ENCODE measurements at regions not wholly inside any gene's neighbourhood (a gene's known extent, or its start where the extent isn't known, plus 50 kb on each side); places are given as distances from the start of the nearest gene placed in this dataset.
"Not testable (repeated sequence)": the region's sequence is repeated elsewhere in the genome, so short reads cannot be mapped to it uniquely, and the experiment has no call there.

DNA sequence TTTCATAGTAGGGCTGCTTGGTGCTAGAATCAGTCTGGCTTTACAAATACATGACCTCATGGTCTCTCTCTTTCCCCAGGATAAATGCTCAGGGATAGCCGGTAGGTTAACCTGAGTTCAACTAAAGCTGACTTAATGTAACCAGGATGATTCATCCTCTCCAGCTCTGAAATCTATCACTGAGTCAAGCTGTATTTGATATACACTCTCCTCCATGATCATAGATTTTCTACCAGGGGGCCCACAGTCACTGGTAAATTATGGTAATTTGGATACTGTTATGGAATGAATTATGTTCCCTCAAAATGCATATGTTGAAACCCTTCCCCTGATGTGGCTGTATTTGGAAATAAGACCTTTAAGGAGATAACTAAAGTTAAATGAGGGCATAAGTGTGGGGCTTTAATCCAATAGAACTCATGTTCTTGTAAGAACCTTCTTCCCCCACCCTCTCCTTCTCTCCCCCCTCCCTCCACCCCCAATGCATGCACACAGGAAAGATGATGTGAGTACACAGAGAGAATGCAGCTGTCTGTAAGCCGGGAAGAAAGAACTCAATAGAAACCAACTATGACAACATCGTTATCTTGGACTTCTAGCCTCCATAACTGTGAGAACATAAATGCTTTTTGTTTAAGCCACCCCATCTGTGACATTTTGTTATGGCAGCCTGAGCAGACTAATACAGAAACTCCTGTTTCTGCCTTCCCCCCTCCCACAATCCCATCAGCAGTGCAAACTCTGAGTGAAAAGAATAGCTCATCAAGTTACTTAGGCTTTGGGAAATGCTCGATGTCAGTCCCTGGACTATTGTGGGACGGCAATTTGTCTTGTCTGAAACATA lies 134.9 kb upstream of the KYNU start:
- Histone ChIP-seq H3K27me3 (ENCODE audit: control insufficient read depth, insufficient read depth, low read length) (no peaks in the 10 kb centered on the region), H3K4me3 (ENCODE audit: low read depth, low read length) (no peak overlapping the region), H3K9ac (no peak overlapping the region), H3K79me2 (no peaks in the 10 kb centered on the region), H3K27ac (no peak overlapping the region), H3K4me1 (no peaks in the 10 kb centered on the region), H3K36me3 (ENCODE audit: control insufficient read depth, insufficient read depth, low read length) (no peaks in the 10 kb centered on the region), H3K4me2 (ENCODE audit: low read length) (no peak overlapping the region), H2AFZ (no peak overlapping the region), H3K9me3 (ENCODE audit: control insufficient read depth, low read length) (no peaks in the 10 kb centered on the region)
- TF ChIP-seq, protein P1, sequence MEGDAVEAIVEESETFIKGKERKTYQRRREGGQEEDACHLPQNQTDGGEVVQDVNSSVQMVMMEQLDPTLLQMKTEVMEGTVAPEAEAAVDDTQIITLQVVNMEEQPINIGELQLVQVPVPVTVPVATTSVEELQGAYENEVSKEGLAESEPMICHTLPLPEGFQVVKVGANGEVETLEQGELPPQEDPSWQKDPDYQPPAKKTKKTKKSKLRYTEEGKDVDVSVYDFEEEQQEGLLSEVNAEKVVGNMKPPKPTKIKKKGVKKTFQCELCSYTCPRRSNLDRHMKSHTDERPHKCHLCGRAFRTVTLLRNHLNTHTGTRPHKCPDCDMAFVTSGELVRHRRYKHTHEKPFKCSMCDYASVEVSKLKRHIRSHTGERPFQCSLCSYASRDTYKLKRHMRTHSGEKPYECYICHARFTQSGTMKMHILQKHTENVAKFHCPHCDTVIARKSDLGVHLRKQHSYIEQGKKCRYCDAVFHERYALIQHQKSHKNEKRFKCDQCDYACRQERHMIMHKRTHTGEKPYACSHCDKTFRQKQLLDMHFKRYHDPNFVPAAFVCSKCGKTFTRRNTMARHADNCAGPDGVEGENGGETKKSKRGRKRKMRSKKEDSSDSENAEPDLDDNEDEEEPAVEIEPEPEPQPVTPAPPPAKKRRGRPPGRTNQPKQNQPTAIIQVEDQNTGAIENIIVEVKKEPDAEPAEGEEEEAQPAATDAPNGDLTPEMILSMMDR (IDR thresholded peaks at IDR 0.05), result no peak

DNA sequence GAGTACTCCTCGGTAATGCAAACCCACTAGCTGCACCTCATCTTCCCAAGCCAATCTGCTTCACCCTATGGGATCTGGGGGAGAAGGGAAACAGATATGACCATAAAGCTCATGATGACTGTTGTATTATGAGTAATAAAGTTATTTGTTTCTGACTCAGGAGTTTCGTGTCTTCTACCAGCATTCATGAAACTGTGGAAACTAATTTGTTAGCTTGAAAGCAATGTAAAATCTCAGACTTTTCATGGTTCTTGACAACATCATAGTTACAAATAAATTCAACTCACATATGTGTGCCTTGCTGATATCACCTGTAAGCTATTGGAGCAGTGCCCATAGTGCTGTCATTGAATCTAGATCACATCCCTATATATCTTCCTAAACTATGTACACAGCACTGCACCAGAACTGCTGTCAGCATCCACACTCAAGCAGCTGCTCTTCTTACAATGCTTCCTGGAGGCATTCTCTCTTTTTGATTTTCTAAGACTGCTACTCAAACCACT lies 135.6 kb upstream of the KYNU start:
- Histone ChIP-seq H3K27ac (no peak overlapping the region), H3K27me3 (ENCODE audit: control insufficient read depth, insufficient read depth, low read length) (no peaks in the 10 kb centered on the region), H2AFZ (no peak overlapping the region), H3K36me3 (ENCODE audit: control insufficient read depth, insufficient read depth, low read length) (no peaks in the 10 kb centered on the region), H3K9me3 (ENCODE audit: control insufficient read depth, low read length) (no peaks in the 10 kb centered on the region), H3K4me2 (ENCODE audit: low read length) (no peak overlapping the region), H3K4me3 (ENCODE audit: low read depth, low read length) (no peak overlapping the region), H3K9ac (no peak overlapping the region), H3K79me2 (no peaks in the 10 kb centered on the region), H3K4me1 (no peaks in the 10 kb centered on the region)
- TF ChIP-seq, protein P1 (IDR thresholded peaks at IDR 0.05), result no peak

DNA sequence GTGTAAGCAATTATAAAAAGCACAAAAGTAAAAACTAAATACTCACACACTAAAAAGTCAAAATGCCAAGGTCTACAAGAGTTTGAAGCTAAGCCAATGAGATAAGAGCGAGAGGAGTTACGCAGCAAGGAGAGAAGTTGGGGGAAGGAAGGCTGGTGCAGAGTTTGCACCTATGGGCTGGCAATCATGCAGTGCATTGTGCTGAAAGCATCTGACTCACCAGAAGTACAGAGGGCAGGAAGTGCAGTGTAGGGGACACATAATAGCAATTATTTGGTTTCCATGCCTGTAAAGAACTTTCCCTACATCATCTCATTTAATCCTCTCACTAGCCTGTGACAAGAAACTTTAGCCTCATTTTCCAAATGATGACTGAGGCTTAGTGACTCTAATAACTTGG lies 142.7 kb upstream of the KYNU start:
- H3K4me2 ChIP-seq (ENCODE audit: low read length), result no peak overlapping the region
- TF ChIP-seq, protein P1 (IDR thresholded peaks at IDR 0.05), result no peak
- no peak overlapping the region for H2AFZ ChIP-seq
- no peak overlapping the region for H3K9ac ChIP-seq
- H3K4me3 ChIP-seq (ENCODE audit: low read depth, low read length), result no peak overlapping the region
- no peak overlapping the region for H3K27ac ChIP-seq
- H3K9me3 ChIP-seq (ENCODE audit: control insufficient read depth, low read length), result no peaks in the 10 kb centered on the region
- H3K27me3 ChIP-seq (ENCODE audit: control insufficient read depth, insufficient read depth, low read length), result no peaks in the 10 kb centered on the region
- no peaks in the 10 kb centered on the region for H3K36me3 ChIP-seq (ENCODE audit: control insufficient read depth, insufficient read depth, low read length)
- no peaks in the 10 kb centered on the region for H3K4me1 ChIP-seq
- H3K79me2 ChIP-seq, result no peaks in the 10 kb centered on the region

DNA sequence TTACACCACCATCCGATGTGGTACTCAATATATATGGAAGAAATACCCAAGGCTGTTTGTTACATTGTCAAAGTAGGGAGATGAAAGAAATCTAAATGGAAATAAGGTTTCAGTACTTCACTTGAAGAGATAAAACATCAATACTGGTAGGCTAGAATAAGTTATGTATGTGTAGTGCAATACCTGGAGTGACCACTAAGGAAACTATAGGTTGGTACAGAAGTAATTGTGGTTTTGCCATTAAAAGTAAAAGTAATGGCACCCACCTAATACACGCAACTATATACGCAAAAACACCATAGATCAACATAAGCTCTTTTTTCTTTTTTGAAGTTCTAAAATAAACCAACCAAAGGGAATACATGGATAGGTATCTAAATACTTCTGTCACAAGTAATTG lies 143.2 kb upstream of the KYNU start:
- H3K4me1 ChIP-seq, result no peaks in the 10 kb centered on the region
- no peak overlapping the region for H3K9ac ChIP-seq
- no peak overlapping the region for H3K4me2 ChIP-seq (ENCODE audit: low read length)
- no peak overlapping the region for H3K4me3 ChIP-seq (ENCODE audit: low read depth, low read length)
- no peaks in the 10 kb centered on the region for H3K9me3 ChIP-seq (ENCODE audit: control insufficient read depth, low read length)
- H3K79me2 ChIP-seq, result no peaks in the 10 kb centered on the region
- H2AFZ ChIP-seq, result no peak overlapping the region
- no peaks in the 10 kb centered on the region for H3K27me3 ChIP-seq (ENCODE audit: control insufficient read depth, insufficient read depth, low read length)
- H3K27ac ChIP-seq, result no peak overlapping the region
- no peaks in the 10 kb centered on the region for H3K36me3 ChIP-seq (ENCODE audit: control insufficient read depth, insufficient read depth, low read length)
- TF ChIP-seq, protein P1 (IDR thresholded peaks at IDR 0.05), result no peak

DNA sequence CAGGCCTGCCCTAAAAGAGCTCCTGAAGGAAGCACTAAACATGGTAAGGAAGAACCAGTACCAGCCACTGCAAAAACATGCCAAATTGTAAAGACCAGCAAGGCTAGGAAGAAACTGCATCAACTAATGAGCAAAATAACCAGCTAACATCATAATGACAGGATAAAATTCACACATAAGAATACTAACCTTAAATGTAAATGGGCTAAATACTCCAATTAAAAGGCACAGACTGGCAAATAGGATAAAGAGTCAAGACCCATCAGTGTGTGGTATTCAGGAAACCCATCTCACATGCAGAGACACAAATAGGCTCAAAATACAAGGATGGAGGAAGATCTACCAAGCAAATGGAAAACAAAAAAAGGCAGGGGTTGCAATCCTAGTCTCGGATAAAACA lies 147.7 kb upstream of the KYNU start:
- not testable (repeated sequence) for H3K4me1 ChIP-seq; H3K27me3 ChIP-seq (ENCODE audit: control insufficient read depth, insufficient read depth, low read length); H2AFZ ChIP-seq; H3K27ac ChIP-seq; H3K9ac ChIP-seq; H3K36me3 ChIP-seq (ENCODE audit: control insufficient read depth, insufficient read depth, low read length); H3K4me2 ChIP-seq (ENCODE audit: low read length); H3K9me3 ChIP-seq (ENCODE audit: control insufficient read depth, low read length); H3K79me2 ChIP-seq; H3K4me3 ChIP-seq (ENCODE audit: low read depth, low read length)

DNA sequence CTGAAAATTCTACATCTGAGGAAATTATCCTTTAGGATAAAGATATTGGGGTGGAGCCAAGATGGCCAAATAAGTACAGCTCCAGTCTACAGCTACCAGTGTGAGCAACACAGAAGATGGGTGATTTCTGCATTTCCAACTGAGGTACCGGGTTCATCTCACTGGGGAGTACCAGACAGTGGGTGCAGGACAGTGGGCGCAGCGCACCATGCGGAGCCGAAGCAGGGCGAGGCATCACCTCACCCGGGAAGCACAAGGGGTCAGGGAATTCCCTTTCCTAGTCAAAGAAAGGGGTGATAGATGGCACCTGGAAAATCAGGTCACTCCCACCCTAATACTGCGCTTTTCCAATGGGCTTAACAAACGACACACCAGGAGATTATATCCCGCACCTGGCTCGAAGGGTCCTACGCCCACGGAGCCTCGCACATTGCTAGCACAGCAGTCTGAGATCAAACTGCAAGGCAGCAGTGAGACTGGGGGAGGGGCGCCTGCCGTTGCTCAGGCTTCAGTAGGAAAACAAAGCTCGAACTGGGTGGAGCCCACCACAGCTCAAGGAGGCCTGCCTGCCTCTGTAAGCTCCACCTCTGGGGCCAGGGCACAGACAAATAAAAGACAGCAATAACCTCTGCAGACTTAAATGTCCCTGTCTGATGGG lies 149.5 kb upstream of the KYNU start:
- not testable (repeated sequence) for H3K36me3 ChIP-seq (ENCODE audit: control insufficient read depth, insufficient read depth, low read length); H3K4me2 ChIP-seq (ENCODE audit: low read length); H3K9ac ChIP-seq; H3K79me2 ChIP-seq; H3K27me3 ChIP-seq (ENCODE audit: control insufficient read depth, insufficient read depth, low read length); H3K4me1 ChIP-seq; H3K27ac ChIP-seq; H3K4me3 ChIP-seq (ENCODE audit: low read depth, low read length); H2AFZ ChIP-seq; H3K9me3 ChIP-seq (ENCODE audit: control insufficient read depth, low read length)
